ENCODE measurements at regions not wholly inside any gene's neighbourhood (a gene's known extent, or its start where the extent isn't known, plus 50 kb on each side); places are given as distances from the start of the nearest gene placed in this dataset.
"Not testable (repeated sequence)": the region's sequence is repeated elsewhere in the genome, so short reads cannot be mapped to it uniquely, and the experiment has no call there.

- intact Hi-C loops (cut with micrococcal nuclease), result no loop called here
- Mint-ChIP-seq H3K9me3 (no peaks in the 10 kb centered on the region), H3K4me1 (ENCODE audit: low read depth) (peaks cover 55% of the 10 kb centered on the region), H3K4me3 (no peak overlapping the region), H3K27ac (no peak overlapping the region), H3K27me3 (peaks cover 13% of the 10 kb centered on the region), H3K36me3 (ENCODE audit: low read depth) (no peaks in the 10 kb centered on the region)
Measured at GRCh38 chr6:44044940-44045671, 82.1 kb downstream of the MRPL14 start.

- Mint-ChIP-seq H3K27ac (no peak overlapping the region), H3K9me3 (no peaks in the 10 kb centered on the region), H3K4me1 (ENCODE audit: low read depth) (peaks cover 59% of the 10 kb centered on the region), H3K36me3 (ENCODE audit: low read depth) (no peaks in the 10 kb centered on the region), H3K4me3 (no peak overlapping the region), H3K27me3 (peaks cover 12% of the 10 kb centered on the region)
- intact Hi-C loops (cut with micrococcal nuclease), result no loop called here
Measured at GRCh38 chr6:44044154-44044539, 83.1 kb downstream of the MRPL14 start.

- Mint-ChIP-seq H3K4me1 (ENCODE audit: low read depth) (peaks cover 58% of the 10 kb centered on the region), H3K9me3 (no peaks in the 10 kb centered on the region), H3K4me3 (no peak overlapping the region), H3K27ac (no peak overlapping the region), H3K36me3 (ENCODE audit: low read depth) (no peaks in the 10 kb centered on the region), H3K27me3 (peaks cover 10% of the 10 kb centered on the region)
- intact Hi-C loops (cut with micrococcal nuclease), result no loop called here
Measured at GRCh38 chr6:44043479-44044153, 83.6 kb downstream of the MRPL14 start.

GRCh38 chr6:44042989-44043478, 84.2 kb downstream of the MRPL14 start:
- Mint-ChIP-seq H3K36me3 (ENCODE audit: low read depth) (no peaks in the 10 kb centered on the region), H3K27ac (no peak overlapping the region), H3K9me3 (no peaks in the 10 kb centered on the region), H3K4me1 (ENCODE audit: low read depth) (peaks cover 61% of the 10 kb centered on the region), H3K4me3 (no peak overlapping the region), H3K27me3 (peaks cover 10% of the 10 kb centered on the region)
- intact Hi-C loops (cut with micrococcal nuclease), result no loop called here

- Mint-ChIP-seq H3K27me3 (peaks cover 5% of the 10 kb centered on the region), H3K4me1 (ENCODE audit: low read depth) (peaks cover 66% of the 10 kb centered on the region), H3K27ac (peak overlapping the region; percentile 41), H3K4me3 (no peak overlapping the region), H3K9me3 (no peaks in the 10 kb centered on the region), H3K36me3 (ENCODE audit: low read depth) (no peaks in the 10 kb centered on the region)
- intact Hi-C loops (cut with micrococcal nuclease), result no loop called here
Measured at GRCh38 chr6:44042261-44042988, 84.8 kb downstream of the MRPL14 start.

GRCh38 chr6:44041461-44042260, 85.6 kb downstream of the MRPL14 start:
- Mint-ChIP-seq H3K9me3 (no peaks in the 10 kb centered on the region), H3K36me3 (ENCODE audit: low read depth) (no peaks in the 10 kb centered on the region), H3K27ac (peak overlapping the region; percentile 41), H3K27me3 (no peaks in the 10 kb centered on the region), H3K4me3 (no peak overlapping the region), H3K4me1 (ENCODE audit: low read depth) (peaks cover 63% of the 10 kb centered on the region)
- intact Hi-C loops (cut with micrococcal nuclease), result no loop called here

- peaks cover 72% of the 10 kb centered on the region for H3K4me1 Mint-ChIP-seq (ENCODE audit: low read depth)
- intact Hi-C loops (cut with micrococcal nuclease), result no loop called here
- no peak overlapping the region for H3K4me3 Mint-ChIP-seq
- peak overlapping the region; percentile 41 for H3K27ac Mint-ChIP-seq
- no peaks in the 10 kb centered on the region for H3K27me3 Mint-ChIP-seq
- H3K36me3 Mint-ChIP-seq (ENCODE audit: low read depth), result no peaks in the 10 kb centered on the region
- no peaks in the 10 kb centered on the region for H3K9me3 Mint-ChIP-seq
Measured at GRCh38 chr6:44040786-44041185, 86.5 kb downstream of the MRPL14 start.

GRCh38 chr6:44039839-44040350, 87.4 kb downstream of the MRPL14 start:
- Mint-ChIP-seq H3K4me1 (ENCODE audit: low read depth) (peaks cover 81% of the 10 kb centered on the region), H3K27me3 (no peaks in the 10 kb centered on the region), H3K36me3 (ENCODE audit: low read depth) (no peaks in the 10 kb centered on the region), H3K27ac (peak overlapping the region; percentile 41), H3K4me3 (no peak overlapping the region), H3K9me3 (no peaks in the 10 kb centered on the region)
- intact Hi-C loops (cut with micrococcal nuclease), result loop anchor here (5.0 kb wide), 1 partner anchor 38 kb away; no protein-coding TSS in a partner anchor

- intact Hi-C loops (cut with micrococcal nuclease), result loop anchor here (5.0 kb wide), 1 partner anchor 37 kb away; no protein-coding TSS in a partner anchor
- Mint-ChIP-seq H3K4me1 (ENCODE audit: low read depth) (peaks cover 87% of the 10 kb centered on the region), H3K27me3 (peaks cover 2% of the 10 kb centered on the region), H3K4me3 (no peak overlapping the region), H3K27ac (peak overlapping the region; percentile 41), H3K36me3 (ENCODE audit: low read depth) (no peaks in the 10 kb centered on the region), H3K9me3 (no peaks in the 10 kb centered on the region)
Measured at GRCh38 chr6:44039191-44039719, 88.0 kb downstream of the MRPL14 start.

GRCh38 chr6:44038543-44039065, 88.6 kb downstream of the MRPL14 start:
- Mint-ChIP-seq H3K4me1 (ENCODE audit: low read depth) (peaks cover 88% of the 10 kb centered on the region), H3K36me3 (ENCODE audit: low read depth) (no peaks in the 10 kb centered on the region), H3K27ac (peak overlapping the region; percentile 39), H3K9me3 (no peaks in the 10 kb centered on the region), H3K4me3 (no peak overlapping the region), H3K27me3 (peaks cover 2% of the 10 kb centered on the region)
- intact Hi-C loops (cut with micrococcal nuclease), result loop anchor here (5.0 kb wide), 1 partner anchor 36 kb away; no protein-coding TSS in a partner anchor

GRCh38 chr6:44037847-44038542, 89.3 kb downstream of the MRPL14 start:
- Mint-ChIP-seq H3K27me3 (peaks cover 2% of the 10 kb centered on the region), H3K36me3 (ENCODE audit: low read depth) (no peaks in the 10 kb centered on the region), H3K27ac (no peak overlapping the region), H3K9me3 (no peaks in the 10 kb centered on the region), H3K4me1 (ENCODE audit: low read depth) (peaks cover 82% of the 10 kb centered on the region), H3K4me3 (no peak overlapping the region)
- intact Hi-C loops (cut with micrococcal nuclease), result loop anchor here (5.0 kb wide), 1 partner anchor 36 kb away; no protein-coding TSS in a partner anchor

GRCh38 chr6:44037276-44037675, 90.0 kb downstream of the MRPL14 start:
- not testable (repeated sequence) for H3K27ac Mint-ChIP-seq; H3K4me3 Mint-ChIP-seq; H3K36me3 Mint-ChIP-seq (ENCODE audit: low read depth); H3K27me3 Mint-ChIP-seq; H3K9me3 Mint-ChIP-seq
- peaks cover 75% of the 10 kb centered on the region for H3K4me1 Mint-ChIP-seq (ENCODE audit: low read depth)
- intact Hi-C loops (cut with micrococcal nuclease), result loop anchor here (5.0 kb wide), 1 partner anchor 35 kb away; no protein-coding TSS in a partner anchor

All from dendritic cell treated with granulocyte-macrophage colony-stimulating factor and Interleukin-4, amounts not matched to agents 40 ng/mL and 50 ng/mL, for 4 days (primary cell).